PFSK-1 (cell line): ENCODE measurements at regions not wholly inside any gene's neighbourhood (a gene's known extent, or its start where the extent isn't known, plus 50 kb on each side); places are given as distances from the start of the nearest gene placed in this dataset.

ENCODE experiments used
- FOXP2 ChIP-seq: optimal IDR thresholded peaks from 2 replicates; pipeline ENCODE3; 2011; ENCODE audit warnings: borderline replicate concordance, control low read depth, inconsistent platforms; ENCODE audit not compliant: insufficient read depth; ENCODE audit errors: extremely low read length, extremely low read depth
- POLR2AphosphoS5 ChIP-seq: IDR thresholded peaks from 2 replicates; pipeline ENCODE4 v1.6.1; 2012; ENCODE audit warnings: low read depth, mild to moderate bottlenecking, control low read depth, low read length, moderate library complexity
- SIN3A ChIP-seq: IDR thresholded peaks from 2 replicates; pipeline ENCODE4 v1.6.1; 2012; ENCODE audit warnings: mild to moderate bottlenecking, low read length, moderate library complexity, borderline replicate concordance; ENCODE audit not compliant: insufficient read depth
- TAF1 ChIP-seq: IDR thresholded peaks from 2 replicates; pipeline ENCODE4 v1.6.1; 2012; ENCODE audit warnings: low read length, control low read depth, borderline replicate concordance; ENCODE audit not compliant: insufficient read depth

DNA sequence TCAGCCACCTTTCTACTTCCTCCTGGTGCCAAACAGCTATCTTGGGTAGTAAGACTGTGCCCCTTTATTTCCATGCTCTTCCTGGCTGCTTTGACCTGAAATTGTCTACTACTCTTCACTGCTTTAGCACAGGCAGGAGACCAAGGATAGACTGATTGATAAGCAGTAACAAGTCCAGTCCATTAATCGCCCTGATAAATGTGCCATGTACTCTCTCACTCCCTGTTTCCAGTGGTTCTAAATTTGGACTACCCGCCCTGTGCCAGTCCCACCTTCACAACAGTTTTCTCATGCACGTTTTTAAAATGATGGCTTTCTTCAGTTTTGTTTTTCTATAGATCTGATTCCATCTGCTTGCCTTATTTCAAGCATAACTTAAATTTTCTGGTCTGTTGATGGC, 189.6 kb upstream of the RBMS1 start:
- TF ChIP-seq POLR2AphosphoS5 (no peak), TAF1 (no peak), SIN3A (no peak), FOXP2 (no peak)
